AG08395 (cell line): ENCODE measurements at regions not wholly inside any gene's neighbourhood (a gene's known extent, or its start where the extent isn't known, plus 50 kb on each side); places are given as distances from the start of the nearest gene placed in this dataset.

Experiments
- DNase-seq: peaks from one replicate; pipeline ENCODE4 v3.0.0; 2012; ENCODE audit warnings: mixed read lengths, low spot score

GRCh38 chr2:107313316-107313715, 427.3 kb upstream of the ST6GAL2 start:
- DNase-seq: no peak

DNA sequence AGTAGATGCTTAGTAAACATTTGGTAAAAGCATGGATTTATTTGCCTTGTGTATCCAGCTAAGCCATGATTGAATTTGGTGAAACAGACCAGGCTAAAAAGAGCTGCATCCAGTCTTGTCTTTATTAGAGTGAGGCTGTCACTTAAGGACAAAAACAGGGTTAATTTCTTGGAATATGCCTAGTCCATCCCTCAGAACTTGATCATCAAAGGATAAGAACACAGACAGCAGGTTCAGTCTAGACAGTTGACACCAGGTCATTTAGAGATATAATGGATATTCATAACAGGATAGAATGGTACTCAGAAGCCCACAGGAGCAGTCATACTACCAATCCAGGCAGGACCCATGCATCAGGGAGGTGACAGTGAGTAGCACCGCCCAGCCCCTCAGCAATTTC, 434.9 kb upstream of the ST6GAL2 start:
- DNase-seq: no peak

- DNase-seq: no peak
Measured at GRCh38 chr2:107322416-107322815, 436.4 kb upstream of the ST6GAL2 start.

- DNase-seq: no peak
Measured at GRCh38 chr2:107323946-107324565, 438.1 kb upstream of the ST6GAL2 start.

- DNase-seq: no peak
Measured at GRCh38 chr2:107325981-107326786, 440.2 kb upstream of the ST6GAL2 start.

DNA sequence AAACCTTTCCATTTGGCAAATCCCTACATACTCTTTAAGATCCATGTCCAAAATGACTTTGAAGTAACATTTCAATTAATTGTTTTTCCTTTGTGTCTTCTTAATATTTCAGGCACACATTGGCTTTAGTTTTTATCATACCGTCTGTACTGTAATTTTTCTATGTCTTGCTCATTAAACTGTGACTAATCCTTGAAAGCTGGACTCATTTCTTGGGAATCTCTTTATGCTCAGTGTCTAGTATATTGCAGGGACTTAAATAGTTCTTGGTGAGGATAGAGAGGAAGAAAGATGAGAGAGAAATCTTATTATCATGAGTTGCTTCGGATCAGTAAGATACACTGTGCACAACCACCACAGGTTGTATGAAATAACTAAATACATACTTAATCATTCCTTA, 448.3 kb upstream of the ST6GAL2 start:
- DNase-seq: no peak

DNA sequence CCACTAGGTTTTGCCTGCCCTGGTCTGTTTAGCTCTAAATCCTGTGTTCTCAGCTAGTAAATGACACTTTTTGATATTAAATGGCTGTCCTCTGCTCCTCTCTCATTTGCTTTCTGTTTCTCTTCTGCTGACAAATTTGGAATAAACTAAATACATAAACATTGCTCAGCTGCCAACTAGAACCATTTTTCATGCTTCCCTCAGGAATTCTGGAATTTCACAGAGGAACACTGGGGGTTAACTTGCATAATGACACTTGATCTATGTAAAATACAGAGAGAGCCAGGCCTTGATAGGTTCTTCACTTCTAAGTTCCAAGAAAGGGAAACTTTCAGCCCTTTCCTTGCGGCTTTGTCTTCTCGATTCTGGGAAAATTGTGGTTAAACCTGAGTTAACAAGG, 450.6 kb upstream of the ST6GAL2 start:
- DNase-seq: no peak

- no peak for DNase-seq
Measured at GRCh38 chr2:107337209-107337898, 451.4 kb upstream of the ST6GAL2 start.

GRCh38 chr2:107338059-107338458, 452.1 kb upstream of the ST6GAL2 start:
- no peak for DNase-seq

GRCh38 chr2:107338571-107338970, 452.6 kb upstream of the ST6GAL2 start:
- DNase-seq: no peak

DNA sequence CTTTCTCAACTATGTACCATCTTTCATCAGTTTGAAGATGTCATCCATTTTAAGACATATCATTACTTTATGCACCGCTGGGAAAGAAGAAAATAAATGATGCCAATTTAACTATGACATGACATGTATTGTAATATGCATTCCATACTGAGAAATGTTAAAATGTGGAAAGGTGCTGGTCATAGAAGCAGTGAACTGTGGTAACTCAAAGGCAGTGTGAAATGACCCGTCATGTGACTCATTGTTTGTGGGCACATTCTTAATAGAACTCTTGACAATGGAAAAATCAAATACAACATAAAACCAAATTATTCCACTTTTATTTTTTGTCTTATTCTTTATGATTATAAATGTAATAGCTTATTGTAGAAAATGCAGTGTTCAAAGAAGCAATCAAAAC, 455.0 kb upstream of the ST6GAL2 start:
- DNase-seq: no peak

- no peak for DNase-seq
Measured at GRCh38 chr2:107349329-107349728, 463.4 kb upstream of the ST6GAL2 start.

DNA sequence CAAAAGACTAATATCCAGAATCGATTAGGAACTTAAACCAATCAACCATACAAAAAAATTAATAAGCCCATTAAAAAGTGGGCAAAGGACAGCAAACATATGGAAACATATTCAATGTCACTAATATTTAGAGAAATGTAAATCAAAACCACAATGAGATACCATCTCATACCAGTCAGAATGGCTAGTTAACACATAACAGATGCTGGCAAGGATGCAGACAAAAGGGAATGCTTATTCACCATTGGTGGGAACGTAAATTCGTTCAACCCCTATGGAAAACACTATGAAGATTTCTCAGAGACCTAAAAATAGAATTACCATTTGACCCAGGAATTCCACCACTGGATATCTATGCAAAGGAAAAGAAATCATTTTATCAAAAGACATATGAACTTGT, 468.2 kb upstream of the ST6GAL2 start:
- DNase-seq: no peak

GRCh38 chr2:107358362-107358761, 468.3 kb upstream of the RGPD4 start:
- DNase-seq: no peak

DNA sequence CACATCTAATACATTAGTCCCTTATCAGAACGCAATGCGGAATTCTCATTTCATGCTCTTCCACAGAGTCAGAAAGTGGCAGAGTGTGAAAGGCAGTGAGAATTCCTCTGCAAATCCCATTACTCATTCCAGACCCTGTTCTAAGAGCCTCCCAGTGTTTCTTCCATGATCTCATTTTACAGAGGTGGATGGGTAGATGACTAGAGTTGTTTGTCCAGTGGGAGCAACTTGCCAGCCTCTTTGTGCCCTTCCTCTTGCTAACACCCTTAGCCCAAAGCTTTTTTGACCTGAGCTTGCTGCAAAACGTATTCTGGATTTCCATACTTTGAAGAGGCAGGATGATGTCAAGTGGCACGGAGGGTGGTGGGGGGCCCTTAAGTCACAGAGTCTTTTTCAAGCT, 467.7 kb upstream of the RGPD4 start:
- no peak for DNase-seq

- no peak for DNase-seq
Measured at GRCh38 chr2:107361751-107362381, 464.8 kb upstream of the RGPD4 start.

DNA sequence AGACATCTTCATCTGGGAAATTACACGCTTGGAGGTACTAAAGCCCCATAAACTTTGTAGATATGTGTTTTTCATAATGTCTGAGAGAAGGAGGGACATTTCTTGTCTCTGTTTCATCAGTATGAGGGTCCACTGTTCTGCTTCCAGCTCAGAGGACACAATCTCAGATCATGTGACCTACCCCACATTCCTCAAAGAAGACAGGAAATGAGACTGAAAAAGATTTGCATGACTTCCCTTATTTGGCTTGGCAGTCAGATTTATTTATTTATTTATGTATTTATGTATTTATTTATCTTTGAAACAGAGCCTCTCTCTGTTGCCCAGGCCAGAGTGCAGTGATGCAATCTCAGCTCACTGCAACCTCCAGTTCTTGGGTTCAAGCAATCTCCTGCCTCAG, 463.7 kb upstream of the RGPD4 start:
- no peak for DNase-seq

GRCh38 chr2:107363806-107364205, 462.9 kb upstream of the RGPD4 start:
- DNase-seq: no peak

DNA sequence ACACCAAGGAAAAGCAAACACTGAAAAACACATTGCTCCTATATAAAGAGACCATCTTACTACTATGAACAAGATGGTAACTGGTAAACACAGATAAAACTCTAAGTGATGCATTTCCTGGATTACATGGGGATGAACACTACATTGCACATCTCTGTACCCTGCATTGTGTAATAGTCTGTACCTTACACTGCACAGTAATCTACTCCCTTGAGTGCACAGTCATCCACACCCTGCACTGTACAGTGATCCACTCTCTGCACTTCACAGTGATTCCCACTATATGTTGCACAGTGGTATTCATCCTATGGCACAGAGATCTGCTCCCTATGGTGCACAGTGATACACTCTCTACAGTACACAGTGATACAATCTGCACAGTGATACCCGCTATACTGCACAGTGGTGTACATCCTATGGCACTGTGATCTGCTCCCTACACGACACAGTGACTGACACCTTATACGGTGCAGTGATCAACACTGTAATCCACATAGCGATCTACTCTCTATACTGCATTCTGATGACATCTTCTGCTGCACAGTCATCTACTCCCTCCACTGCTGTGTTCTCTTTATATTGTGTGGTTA, 462.2 kb upstream of the RGPD4 start:
- DNase-seq: no peak

GRCh38 chr2:107374249-107374648, 452.4 kb upstream of the RGPD4 start:
- no peak for DNase-seq

DNA sequence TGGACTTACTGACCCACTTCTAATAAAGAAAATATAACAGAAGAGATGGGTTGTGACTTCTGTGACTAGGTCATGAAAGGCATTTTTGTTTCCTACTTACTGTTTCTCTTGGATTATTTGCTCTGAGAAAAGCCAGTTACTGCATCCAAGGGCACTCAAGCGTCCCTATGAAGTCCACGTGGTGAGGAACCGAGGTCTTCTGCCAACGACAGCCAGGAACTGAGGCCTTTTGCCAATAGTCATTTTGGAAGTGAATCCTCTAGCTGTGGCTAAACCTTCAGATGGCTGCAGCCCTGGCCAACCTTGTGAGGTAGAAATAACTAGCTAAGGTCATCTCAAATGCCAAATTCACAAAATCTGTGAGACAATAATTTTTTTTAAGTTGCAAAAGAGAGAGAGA, 449.8 kb upstream of the RGPD4 start:
- DNase-seq: no peak

DNA sequence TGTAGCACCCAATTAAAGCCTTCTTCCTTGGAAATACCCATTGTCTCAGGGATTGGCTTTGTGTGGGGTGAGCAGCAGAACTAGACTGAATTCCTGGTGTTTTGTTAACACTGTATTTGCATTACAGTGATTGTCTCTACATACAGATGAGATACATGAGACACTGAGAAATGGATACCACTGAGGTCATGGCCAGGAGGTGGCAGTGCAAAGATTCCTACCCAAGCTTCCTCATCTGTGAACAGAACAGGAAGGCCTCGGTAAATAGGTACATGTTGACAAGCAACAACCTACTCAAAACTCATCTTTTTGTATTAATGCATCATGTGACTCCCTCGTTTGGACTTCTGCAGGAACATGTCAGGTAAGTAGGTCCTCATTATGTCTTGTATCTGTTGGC, 445.8 kb upstream of the RGPD4 start:
- no peak for DNase-seq
